GM18870 (cell line): ENCODE measurements at regions not wholly inside any gene's neighbourhood (a gene's known extent, or its start where the extent isn't known, plus 50 kb on each side); places are given as distances from the start of the nearest gene placed in this dataset.

Experiments used
- ATAC-seq: cut with Tn5 transposase; IDR thresholded peaks from one replicate; pipeline ENCODE4 v1.9.1; 2021; ENCODE audit warnings: moderate library complexity; ENCODE audit not compliant: unreplicated experiment

GRCh38 chr18:25875551-25876240 is 214.7 kb downstream of the SS18 start:
- ATAC-seq: no peak

- ATAC-seq: no peak
Measured at GRCh38 chr18:25873833-25874232, 216.6 kb downstream of the SS18 start.

GRCh38 chr18:25866331-25866730 is 224.1 kb downstream of the SS18 start:
- no peak for ATAC-seq

- ATAC-seq: no peak
Measured at GRCh38 chr18:25862881-25863600, 227.4 kb downstream of the SS18 start.

GRCh38 chr18:25853691-25854433 is 236.6 kb downstream of the SS18 start:
- no peak for ATAC-seq

- ATAC-seq: no peak
Measured at GRCh38 chr18:25843791-25844190, 246.6 kb downstream of the SS18 start.

- ATAC-seq: no peak
Measured at GRCh38 chr18:25842665-25843064, 247.7 kb downstream of the SS18 start.

GRCh38 chr18:25834061-25834460 is 256.4 kb downstream of the SS18 start:
- ATAC-seq: no peak

GRCh38 chr18:25832001-25832604 is 258.3 kb downstream of the SS18 start:
- peak; percentile 46 for ATAC-seq

GRCh38 chr18:25831301-25831701 is 259.1 kb downstream of the SS18 start:
- ATAC-seq: no peak

GRCh38 chr18:25830787-25831186 is 259.6 kb downstream of the SS18 start:
- ATAC-seq: no peak

GRCh38 chr18:25827961-25828561 is 262.4 kb downstream of the SS18 start:
- no peak for ATAC-seq

- no peak for ATAC-seq
Measured at GRCh38 chr18:25827228-25827627, 263.2 kb downstream of the SS18 start.

GRCh38 chr18:25826823-25827222 is 263.6 kb downstream of the SS18 start:
- ATAC-seq: no peak

- ATAC-seq: no peak
Measured at GRCh38 chr18:25825979-25826776, 264.2 kb downstream of the SS18 start.

GRCh38 chr18:25825056-25825455 is 265.4 kb downstream of the SS18 start:
- ATAC-seq: no peak

- no peak for ATAC-seq
Measured at GRCh38 chr18:25819746-25820363, 270.6 kb downstream of the SS18 start.

- ATAC-seq: no peak
Measured at GRCh38 chr18:25818505-25818904, 271.9 kb downstream of the SS18 start.

GRCh38 chr18:25817546-25818237 is 272.7 kb downstream of the SS18 start:
- no peak for ATAC-seq
